CD14-positive monocyte (primary cell): ENCODE measurements at regions not wholly inside any gene's neighbourhood (a gene's known extent, or its start where the extent isn't known, plus 50 kb on each side); places are given as distances from the start of the nearest gene placed in this dataset.

Source experiments
- DNase-seq, 3 donors: peaks; one replicate each; pipeline ENCODE4 v3.0.0-alpha.2; 2011 to 2022
- H2AFZ ChIP-seq: 2 replicates; pipeline ENCODE4 v1.6.0; 2012; ENCODE audit warnings: mild to moderate bottlenecking, low read depth, low read length, inconsistent platforms; ENCODE audit not compliant: insufficient read depth, poor library complexity, severe bottlenecking
- H3K27ac ChIP-seq, 2 donors: 1 replicate in 1 of 2; 2 replicates in 1 of 2; pipeline ENCODE4 v1.5.1; 2012 to 2013; ENCODE audit warnings: low read length in 2 of 2, control low read depth in 1 of 2, inconsistent platforms in 1 of 2, low read depth in 1 of 2, mild to moderate bottlenecking in 1 of 2
- H3K27me3 ChIP-seq, 2 donors: one replicate each; pipeline versions ENCODE4 v1.6.0 to v1.6.1; 2011 to 2013; ENCODE audit warnings: low read length in 2 of 2; ENCODE audit not compliant: control insufficient read depth in 2 of 2, insufficient read depth in 2 of 2
- H3K36me3 ChIP-seq, 2 donors: replicated peaks in 1 of 2; 1 replicate in 1 of 2; 2 replicates in 1 of 2; pipeline versions ENCODE4 v1.5.1 to v1.6.1; 2012 to 2013; ENCODE audit warnings: low read length in 2 of 2, control low read depth in 1 of 2, inconsistent platforms in 1 of 2, mild to moderate bottlenecking in 1 of 2; ENCODE audit not compliant: insufficient read depth in 2 of 2, control insufficient read depth in 1 of 2
- H3K4me1 ChIP-seq, 2 donors: 1 replicate in 1 of 2; 2 replicates in 1 of 2; pipeline versions ENCODE4 v1.5.1 to v1.6.1; 2012 to 2013; ENCODE audit warnings: low read length in 2 of 2, control low read depth in 1 of 2, inconsistent platforms in 1 of 2, mild to moderate bottlenecking in 1 of 2, moderate library complexity in 1 of 2; ENCODE audit not compliant: insufficient read depth in 2 of 2, control insufficient read depth in 1 of 2
- H3K4me2 ChIP-seq: replicated peaks from 2 replicates; pipeline ENCODE3; 2012; ENCODE audit warnings: low read length, moderate library complexity, mild to moderate bottlenecking; ENCODE audit not compliant: poor library complexity, severe bottlenecking; ENCODE audit errors: extremely low read depth
- H3K4me3 ChIP-seq, 3 experiments: fragments of 200-600 bp in 1 of 3; sonication (generic) in 1 of 3; replicated peaks in 1 of 3; 1 replicate in 2 of 3; 2 replicates in 1 of 3; pipeline ENCODE4 v1.5.1; 2011 to 2013; ENCODE audit warnings: low read length in 3 of 3, mild to moderate bottlenecking in 3 of 3, control low read depth in 2 of 3, low read depth in 2 of 3, inconsistent platforms in 1 of 3, moderate library complexity in 1 of 3
- H3K79me2 ChIP-seq: 2 replicates; pipeline ENCODE4 v1.6.0; 2012; ENCODE audit warnings: mild to moderate bottlenecking, control low read depth, inconsistent platforms, low read length, moderate library complexity; ENCODE audit not compliant: insufficient read depth
- H3K9ac ChIP-seq: 2 replicates; pipeline ENCODE4 v1.6.0; 2017; ENCODE audit warnings: low read length, mild to moderate bottlenecking; ENCODE audit not compliant: insufficient read depth, poor library complexity, severe bottlenecking
- H3K9me3 ChIP-seq, 2 donors: replicated peaks in 1 of 2; 1 replicate in 1 of 2; 2 replicates in 1 of 2; pipeline versions ENCODE4 v1.5.1 to v1.6.1; 2012 to 2013; ENCODE audit warnings: low read length in 2 of 2, control low read depth in 1 of 2; ENCODE audit not compliant: control insufficient read depth in 1 of 2, insufficient read depth in 1 of 2
- H4K20me1 ChIP-seq: 2 replicates; pipeline ENCODE4 v1.6.0; 2012; ENCODE audit warnings: mild to moderate bottlenecking, low read length, control low read depth, moderate library complexity; ENCODE audit not compliant: insufficient read depth
- H3K27ac Mint-ChIP-seq, 7 donors: one replicate each; pipeline ENCODE4 v1.8.0; 2020; ENCODE audit warnings: mild to moderate bottlenecking in 7 of 7, mixed read lengths in 7 of 7, moderate library complexity in 6 of 7, inconsistent platforms in 2 of 7
- H3K27me3 Mint-ChIP-seq, 3 donors: one replicate each; pipeline ENCODE4 v1.8.0; 2021 to 2022; ENCODE audit warnings: low read depth in 3 of 3, mild to moderate bottlenecking in 3 of 3, mixed read lengths in 3 of 3, moderate library complexity in 3 of 3, inconsistent platforms in 1 of 3
- H3K36me3 Mint-ChIP-seq, 2 donors: one replicate each; pipeline ENCODE4 v1.8.0; 2020; ENCODE audit warnings: mixed read lengths in 2 of 2, inconsistent platforms in 1 of 2, mild to moderate bottlenecking in 1 of 2
- H3K4me1 Mint-ChIP-seq: one replicate; pipeline ENCODE4 v1.8.0; 2020; ENCODE audit warnings: mild to moderate bottlenecking, mixed read lengths
- H3K4me3 Mint-ChIP-seq, 2 donors: one replicate each; pipeline ENCODE4 v1.8.0; 2020; ENCODE audit warnings: mild to moderate bottlenecking in 2 of 2, mixed read lengths in 2 of 2, moderate library complexity in 1 of 2
- H3K9me3 Mint-ChIP-seq, 7 donors: one replicate each; pipeline ENCODE4 v1.8.0; 2020 to 2022; ENCODE audit warnings: mixed read lengths in 7 of 7, mild to moderate bottlenecking in 6 of 7, moderate library complexity in 6 of 7, inconsistent platforms in 2 of 7
- whole genome bisulfite sequencing: methylation state at CpG from one replicate; pipeline ENCODE4 v1.1.5; 2013; ENCODE audit warnings: missing lambda C conversion rate; ENCODE audit not compliant: insufficient coverage; 5-methylcytosine and 5-hydroxymethylcytosine counted together
- intact Hi-C, 2 donors: fragments of 100-400 bp; cut with micrococcal nuclease; formaldehyde crosslinking; loops; one replicate each; pipeline versions ENCODE4 v1.15.0 to v1.15.1; 2023
- TF ChIP-seq, protein P1 (sequence below): fragments of 200-600 bp; IDR thresholded peaks from one replicate; pipeline ENCODE4 v1.8.0; 2022; ENCODE audit warnings: antibody characterized with exemption, mild to moderate bottlenecking

DNA sequence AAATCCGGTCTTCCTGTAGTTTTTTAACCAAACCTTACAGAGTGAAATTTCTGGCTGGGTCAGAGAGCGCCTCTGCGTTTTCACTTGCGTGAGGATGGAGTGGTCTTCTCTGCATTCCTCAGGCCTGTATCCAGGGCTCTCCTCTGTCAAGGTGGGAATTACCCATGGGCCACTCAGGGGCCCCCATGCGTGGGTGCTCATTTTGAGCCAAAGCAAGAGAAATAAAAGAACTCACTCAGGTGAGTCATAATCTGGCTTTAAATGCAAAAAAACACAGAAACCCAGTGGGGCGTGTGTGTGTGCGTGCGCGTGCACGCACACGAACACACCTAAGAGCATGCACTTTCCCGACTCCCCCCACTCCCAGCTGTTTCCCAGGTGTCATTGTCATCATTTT lies 104.0 kb upstream of the PWP1 start:
- no peaks in the 10 kb centered on the region for H4K20me1 ChIP-seq
- 99% methylated on average over 11 of the region's 12 CpGs for WGBS
- no peak overlapping the region for H3K9ac ChIP-seq
- intact Hi-C loops: no loop called here
- no peaks in the 10 kb centered on the region for H3K36me3 ChIP-seq
- H3K9me3 Mint-ChIP-seq: peaks cover 0 to 3% (median 0%) of the 10 kb centered on the region in 7 donors
- H2AFZ ChIP-seq: no peak overlapping the region
- no peak overlapping the region for H3K27ac ChIP-seq
- H3K27ac Mint-ChIP-seq: no peak overlapping the region
- H3K27me3 Mint-ChIP-seq: peaks cover 0 to 2% (median 0%) of the 10 kb centered on the region in 3 donors
- H3K27me3 ChIP-seq: no peaks in the 10 kb centered on the region
- H3K4me1 Mint-ChIP-seq: no peaks in the 10 kb centered on the region
- TF ChIP-seq, protein P1, sequence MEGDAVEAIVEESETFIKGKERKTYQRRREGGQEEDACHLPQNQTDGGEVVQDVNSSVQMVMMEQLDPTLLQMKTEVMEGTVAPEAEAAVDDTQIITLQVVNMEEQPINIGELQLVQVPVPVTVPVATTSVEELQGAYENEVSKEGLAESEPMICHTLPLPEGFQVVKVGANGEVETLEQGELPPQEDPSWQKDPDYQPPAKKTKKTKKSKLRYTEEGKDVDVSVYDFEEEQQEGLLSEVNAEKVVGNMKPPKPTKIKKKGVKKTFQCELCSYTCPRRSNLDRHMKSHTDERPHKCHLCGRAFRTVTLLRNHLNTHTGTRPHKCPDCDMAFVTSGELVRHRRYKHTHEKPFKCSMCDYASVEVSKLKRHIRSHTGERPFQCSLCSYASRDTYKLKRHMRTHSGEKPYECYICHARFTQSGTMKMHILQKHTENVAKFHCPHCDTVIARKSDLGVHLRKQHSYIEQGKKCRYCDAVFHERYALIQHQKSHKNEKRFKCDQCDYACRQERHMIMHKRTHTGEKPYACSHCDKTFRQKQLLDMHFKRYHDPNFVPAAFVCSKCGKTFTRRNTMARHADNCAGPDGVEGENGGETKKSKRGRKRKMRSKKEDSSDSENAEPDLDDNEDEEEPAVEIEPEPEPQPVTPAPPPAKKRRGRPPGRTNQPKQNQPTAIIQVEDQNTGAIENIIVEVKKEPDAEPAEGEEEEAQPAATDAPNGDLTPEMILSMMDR: no peak
- no peak overlapping the region for H3K4me3 ChIP-seq
- H3K79me2 ChIP-seq: no peaks in the 10 kb centered on the region
- H3K4me1 ChIP-seq: no peaks in the 10 kb centered on the region
- H3K4me3 Mint-ChIP-seq: no peak overlapping the region
- H3K36me3 Mint-ChIP-seq: peaks cover 0 to 2% of the 10 kb centered on the region in 2 donors
- DNase-seq: no peak
- H3K4me2 ChIP-seq: no peak overlapping the region
- no peaks in the 10 kb centered on the region for H3K9me3 ChIP-seq

DNA sequence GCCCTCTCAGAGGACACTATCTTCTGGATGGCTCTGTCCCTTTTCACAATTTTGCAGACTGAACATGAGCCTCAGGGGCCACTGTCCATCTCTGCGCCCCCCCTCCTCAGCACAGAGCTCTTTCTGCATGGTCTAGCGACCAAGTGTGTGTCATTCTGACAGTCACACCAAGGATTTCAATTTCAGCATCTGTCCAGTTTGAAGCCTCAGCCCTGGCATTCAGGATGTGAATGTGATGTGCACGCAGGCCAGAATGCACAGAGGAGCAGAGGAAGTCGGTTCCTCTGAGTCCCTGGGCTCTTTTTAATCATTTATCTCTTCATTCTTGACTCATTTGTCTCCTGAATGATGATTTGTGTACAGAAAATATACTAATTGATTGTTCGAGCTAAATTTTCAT lies 102.0 kb upstream of the PWP1 start:
- H3K36me3 Mint-ChIP-seq: peaks cover 0 to 2% of the 10 kb centered on the region in 2 donors

More for the DNA sequence above, 102.0 kb upstream of the PWP1 start:
- Histone ChIP-seq H3K9me3 (peaks cover 0 to 9% of the 10 kb centered on the region in 2 donors), H3K36me3 (no peaks in the 10 kb centered on the region), H3K4me3 (no peak overlapping the region), H3K4me2 (no peak overlapping the region), H4K20me1 (no peaks in the 10 kb centered on the region), H3K79me2 (no peaks in the 10 kb centered on the region), H3K9ac (no peak overlapping the region), H3K27me3 (no peaks in the 10 kb centered on the region), H3K27ac (no peak overlapping the region), H2AFZ (no peak overlapping the region), H3K4me1 (no peaks in the 10 kb centered on the region)
- 100% methylated on average over 2 of the region's 5 CpGs for WGBS
- TF ChIP-seq, protein P1: no peak
- intact Hi-C loops: no loop called here
- DNase-seq: no peak
- Mint-ChIP-seq H3K4me1 (no peaks in the 10 kb centered on the region), H3K9me3 (peaks cover 2 to 8% (median 3%) of the 10 kb centered on the region in 7 donors), H3K27ac (no peak overlapping the region), H3K27me3 (no peaks in the 10 kb centered on the region), H3K4me3 (no peak overlapping the region)
